Erythroblast (primary cell): ENCODE measurements at regions not wholly inside any gene's neighbourhood (a gene's known extent, or its start where the extent isn't known, plus 50 kb on each side); places are given as distances from the start of the nearest gene placed in this dataset.

Source experiments
- GATA1 ChIP-seq: IDR thresholded peaks from 2 replicates; pipeline ENCODE4 v1.6.1; 2011; ENCODE audit warnings: low read depth, mild to moderate bottlenecking, control low read depth, low read length, moderate library complexity
- POLR2A ChIP-seq: IDR thresholded peaks from 2 replicates; pipeline ENCODE4 v1.6.1; 2011; ENCODE audit warnings: mild to moderate bottlenecking, low read length

- TF ChIP-seq POLR2A, result no peak
- TF ChIP-seq GATA1, result no peak
Measured at GRCh38 chr6:21986703-21987102, 310.1 kb downstream of the PRL start.
